H1 (cell line): ENCODE measurements at regions not wholly inside any gene's neighbourhood (a gene's known extent, or its start where the extent isn't known, plus 50 kb on each side); places are given as distances from the start of the nearest gene placed in this dataset.

Experiments
- CTCF ChIA-PET: fragments of 300-600 bp; sonication (Branson Sonifier 250); formaldehyde crosslinking; loops from one replicate; lab custom pipeline; 2021; ENCODE audit not compliant: partially characterized antibody; lab: Charles Lee
- POLR2A ChIA-PET: fragments of 300-600 bp; sonication (Branson Sonifier 250); formaldehyde crosslinking; loops from one replicate; lab custom pipeline; 2021; ENCODE audit warnings: inconsistent platforms; ENCODE audit not compliant: partially characterized antibody; lab: Charles Lee
- DNase-seq, 2 experiments: peaks; one replicate each; pipeline versions ENCODE4 v3.0.0 to v3.0.0-alpha.2; 2010 to 2022; ENCODE audit warnings: low spot score in 2 of 2, low read depth in 1 of 2, mixed read lengths in 1 of 2
- FAIRE-seq: peaks from 2 replicates; lab custom pipeline; 2011; peaks lifted over from hg19 to GRCh38; lab: Jason Lieb, UNC
- H2AFZ ChIP-seq: 2 replicates; pipeline ENCODE4 v1.8.1; 2012; ENCODE audit warnings: low read length, inconsistent platforms
- H2AK5ac ChIP-seq: 2 replicates; pipeline ENCODE4 v1.6.1; 2013; ENCODE audit warnings: low read depth, low read length
- H2BK120ac ChIP-seq: replicated peaks from 2 replicates; pipeline ENCODE3; 2013; ENCODE audit warnings: low read depth, low read length, inconsistent platforms
- H2BK12ac ChIP-seq: 2 replicates; pipeline ENCODE4 v1.6.1; 2013; ENCODE audit warnings: low read depth, low read length
- H2BK15ac ChIP-seq: 2 replicates; pipeline ENCODE4 v1.6.1; 2013; ENCODE audit warnings: low read length
- H2BK20ac ChIP-seq: 2 replicates; pipeline ENCODE4 v1.6.1; 2013; ENCODE audit warnings: low read length
- H2BK5ac ChIP-seq: 2 replicates; pipeline ENCODE4 v1.6.1; 2013; ENCODE audit warnings: low read depth, low read length
- H3K14ac ChIP-seq: 2 replicates; pipeline ENCODE4 v1.6.1; 2013; ENCODE audit warnings: inconsistent platforms; ENCODE audit not compliant: insufficient read length
- H3K18ac ChIP-seq: 2 replicates; pipeline ENCODE4 v1.6.1; 2013; ENCODE audit warnings: low read length; ENCODE audit errors: extremely low read depth
- H3K23ac ChIP-seq: 2 replicates; pipeline ENCODE4 v1.6.1; 2013; ENCODE audit warnings: inconsistent platforms; ENCODE audit not compliant: insufficient read length
- H3K23me2 ChIP-seq: 2 replicates; pipeline ENCODE4 v1.6.1; 2013; ENCODE audit warnings: low read depth, low read length
- H3K27ac ChIP-seq: 2 replicates; pipeline ENCODE4 v1.6.1; 2011; ENCODE audit warnings: low read depth, low read length, inconsistent platforms
- H3K27me3 ChIP-seq, 4 experiments: replicated peaks in 1 of 4; 1 replicate in 1 of 4; 2 replicates in 3 of 4; pipeline versions ENCODE4 v1.6.1 to v1.8.1; 2011 to 2013; ENCODE audit warnings: low read length in 3 of 4, mild to moderate bottlenecking in 3 of 4, inconsistent platforms in 2 of 4, mixed read lengths in 2 of 4, moderate library complexity in 1 of 4; ENCODE audit not compliant: control insufficient read depth in 3 of 4, insufficient read depth in 3 of 4; ENCODE audit errors: extremely low read depth in 1 of 4
- H3K36me3 ChIP-seq, 4 experiments: 2 replicates each; pipeline versions ENCODE4 v1.6.1 to v1.8.1; 2011 to 2013; ENCODE audit warnings: mild to moderate bottlenecking in 4 of 4, low read length in 3 of 4, moderate library complexity in 2 of 4, control low read depth in 1 of 4, inconsistent platforms in 1 of 4; ENCODE audit not compliant: insufficient read depth in 4 of 4, control insufficient read depth in 2 of 4
- H3K4ac ChIP-seq: replicated peaks from 2 replicates; pipeline ENCODE3; 2013; ENCODE audit warnings: low read length, low read depth, mixed read lengths, inconsistent platforms; ENCODE audit not compliant: insufficient read length
- H3K4me1 ChIP-seq, 4 experiments: replicated peaks in 1 of 4; 1 replicate in 1 of 4; 2 replicates in 3 of 4; pipeline versions ENCODE4 v1.6.1 to v1.8.1; 2011 to 2013; ENCODE audit warnings: low read length in 3 of 4, inconsistent platforms in 2 of 4, mixed read lengths in 1 of 4; ENCODE audit not compliant: insufficient read depth in 4 of 4, control insufficient read depth in 3 of 4
- H3K4me2 ChIP-seq, 2 experiments: 2 replicates each; pipeline versions ENCODE4 v1.6.1 to v1.8.1; 2011 to 2013; ENCODE audit warnings: low read depth in 2 of 2, low read length in 2 of 2, control low read depth in 1 of 2, inconsistent platforms in 1 of 2, mild to moderate bottlenecking in 1 of 2; ENCODE audit not compliant: insufficient read depth in 1 of 2
- H3K4me3 ChIP-seq, 4 experiments: fragments of 200-600, 300-600 bp in 1 of 4; sonication (generic), shearing (Covaris generic), sonication (Bioruptor Twin) in 1 of 4; 2 replicates each; pipeline versions ENCODE4 v1.5.1 to v1.8.1; 2011 to 2016; ENCODE audit warnings: low read length in 4 of 4, low read depth in 3 of 4, control low read depth in 2 of 4, inconsistent platforms in 2 of 4, mild to moderate bottlenecking in 2 of 4, mixed read lengths in 1 of 4, moderate library complexity in 1 of 4; ENCODE audit not compliant: insufficient read depth in 2 of 4; ENCODE audit errors: extremely low read depth in 1 of 4
- H3K56ac ChIP-seq: replicated peaks from 2 replicates; pipeline ENCODE3; 2013; ENCODE audit warnings: low read depth, mild to moderate bottlenecking, mixed read lengths, low read length, inconsistent platforms; ENCODE audit not compliant: insufficient read length
- H3K79me1 ChIP-seq: 2 replicates; pipeline ENCODE4 v1.6.1; 2013; ENCODE audit warnings: low read depth, low read length, control low read depth
- H3K79me2 ChIP-seq, 2 experiments: 2 replicates each; pipeline versions ENCODE4 v1.6.1 to v1.8.1; 2012 to 2013; ENCODE audit warnings: low read length in 2 of 2, mild to moderate bottlenecking in 2 of 2, inconsistent platforms in 1 of 2; ENCODE audit not compliant: insufficient read depth in 2 of 2, control insufficient read depth in 1 of 2
- H3K9ac ChIP-seq, 4 experiments: replicated peaks in 1 of 4; 1 replicate in 1 of 4; 2 replicates in 3 of 4; pipeline versions ENCODE4 v1.6.1 to v1.8.1; 2011 to 2013; ENCODE audit warnings: low read depth in 3 of 4, low read length in 3 of 4, control low read depth in 2 of 4, mild to moderate bottlenecking in 2 of 4, moderate library complexity in 2 of 4, inconsistent platforms in 1 of 4; ENCODE audit errors: extremely low read depth in 1 of 4
- H3K9me3 ChIP-seq, 2 experiments: 2 replicates each; pipeline versions ENCODE4 v1.6.1 to v1.8.1; 2012 to 2013; ENCODE audit warnings: mild to moderate bottlenecking in 2 of 2, moderate library complexity in 2 of 2, control low read depth in 1 of 2, inconsistent platforms in 1 of 2, low read depth in 1 of 2, low read length in 1 of 2, mixed read lengths in 1 of 2; ENCODE audit not compliant: insufficient read depth in 2 of 2
- H4K20me1 ChIP-seq, 2 experiments: replicated peaks in 1 of 2; 2 replicates each; pipeline versions ENCODE3 to v1.8.1; 2011 to 2013; ENCODE audit warnings: inconsistent platforms in 2 of 2, low read length in 2 of 2, mild to moderate bottlenecking in 1 of 2; ENCODE audit not compliant: insufficient read depth in 2 of 2, control insufficient read depth in 1 of 2
- H4K5ac ChIP-seq: 2 replicates; pipeline ENCODE4 v1.6.1; 2013; ENCODE audit warnings: low read length, low read depth, mixed read lengths, inconsistent platforms; ENCODE audit not compliant: insufficient read length
- H4K8ac ChIP-seq: 2 replicates; pipeline ENCODE4 v1.8.0; 2013; ENCODE audit warnings: mild to moderate bottlenecking, moderate library complexity, low read length, inconsistent platforms; ENCODE audit not compliant: insufficient read depth; ENCODE audit errors: extremely low read depth
- H4K91ac ChIP-seq: replicated peaks from 2 replicates; pipeline ENCODE3; 2013; ENCODE audit warnings: low read length, mixed read lengths, inconsistent platforms; ENCODE audit not compliant: insufficient read length
- CBX8 ChIP-seq: fragments of 300-800, 300-1000 bp; sonication (generic); IDR thresholded peaks from 2 replicates; pipeline ENCODE4 v1.7.1; 2016; ENCODE audit warnings: low read depth, low read length, borderline replicate concordance
- CEBPB ChIP-seq: IDR thresholded peaks from 2 replicates; pipeline ENCODE4 v1.6.1; 2012; ENCODE audit warnings: low read depth, low read length
- GABPA ChIP-seq: IDR thresholded peaks from 2 replicates; pipeline ENCODE4 v1.6.1; 2011; ENCODE audit warnings: mild to moderate bottlenecking, low read length, moderate library complexity, borderline replicate concordance; ENCODE audit not compliant: insufficient read depth
- GTF2F1 ChIP-seq: IDR thresholded peaks from 2 replicates; pipeline ENCODE4 v1.6.1; 2012; ENCODE audit warnings: low read depth, low read length, improper control_type of control experiment, borderline replicate concordance
- JUND ChIP-seq: IDR thresholded peaks from 2 replicates; pipeline ENCODE4 v1.6.1; 2011; ENCODE audit warnings: mild to moderate bottlenecking, improper control_type of control experiment, low read length
- PHF8 ChIP-seq: fragments of 200-600 bp; sonication (generic); conservative IDR thresholded peaks from 2 replicates; pipeline ENCODE4 v1.7.1; 2012; ENCODE audit warnings: low read depth, mild to moderate bottlenecking, inconsistent platforms, low read length, moderate library complexity
- POLR2A ChIP-seq, 2 experiments: IDR thresholded peaks; 1 replicate in 1 of 2; 2 replicates in 1 of 2; pipeline ENCODE4 v1.6.1; 2011; ENCODE audit warnings: low read depth in 2 of 2, low read length in 2 of 2, mild to moderate bottlenecking in 2 of 2; ENCODE audit errors: control extremely low read depth in 1 of 2
- RAD21 ChIP-seq, 2 experiments: IDR thresholded peaks in 1 of 2; conservative IDR thresholded peaks in 1 of 2; 2 replicates each; pipeline ENCODE4 v1.6.1; 2011; ENCODE audit warnings: low read depth in 2 of 2, low read length in 2 of 2, improper control_type of control experiment in 1 of 2, inconsistent platforms in 1 of 2, mild to moderate bottlenecking in 1 of 2, moderate library complexity in 1 of 2
- RFX5 ChIP-seq: IDR thresholded peaks from 2 replicates; pipeline ENCODE4 v1.6.1; 2011; ENCODE audit warnings: low read depth, low read length, improper control_type of control experiment, borderline replicate concordance
- SAP30 ChIP-seq: fragments of 300-600 bp; sonication (generic); IDR thresholded peaks from 2 replicates; pipeline ENCODE4 v1.7.1; 2012; ENCODE audit warnings: low read length, moderate library complexity, mild to moderate bottlenecking, inconsistent platforms; ENCODE audit not compliant: insufficient read depth, insufficient replicate concordance
- SP1 ChIP-seq: IDR thresholded peaks from 2 replicates; pipeline ENCODE4 v1.6.1; 2011; ENCODE audit warnings: low read depth, low read length
- SUZ12 ChIP-seq: fragments of 200-600 bp; sonication (generic); IDR thresholded peaks from 2 replicates; pipeline ENCODE4 v1.6.1; 2012; ENCODE audit warnings: mild to moderate bottlenecking, inconsistent platforms, low read length, moderate library complexity, mixed read lengths
- TAF1 ChIP-seq: IDR thresholded peaks from 2 replicates; pipeline ENCODE4 v1.6.1; 2011; ENCODE audit warnings: mild to moderate bottlenecking, low read depth, low read length
- TBP ChIP-seq: IDR thresholded peaks from 2 replicates; pipeline ENCODE4 v1.6.1; 2011; ENCODE audit warnings: low read depth, low read length, improper control_type of control experiment
- TCF12 ChIP-seq: IDR thresholded peaks from 2 replicates; pipeline ENCODE4 v1.6.1; 2011; ENCODE audit warnings: low read depth, mild to moderate bottlenecking, low read length
- TEAD4 ChIP-seq: IDR thresholded peaks from 2 replicates; pipeline ENCODE4 v1.6.1; 2012; ENCODE audit warnings: low read depth, low read length, inconsistent platforms, mixed read lengths
- YY1 ChIP-seq: IDR thresholded peaks from 2 replicates; pipeline ENCODE4 v1.6.1; 2011; ENCODE audit warnings: low read depth, mild to moderate bottlenecking, low read length
- WGBS, 2 experiments: shearing (Covaris generic) in 1 of 2; methylation state at CpG; one replicate each; pipeline versions ENCODE4 v1.1.6 to v1.1.7; 2013 to 2015; ENCODE audit warnings: low lambda C conversion rate in 2 of 2, mixed read lengths in 2 of 2, inconsistent platforms in 1 of 2, low coverage in 1 of 2, missing lambda C conversion rate in 1 of 2; ENCODE audit not compliant: insufficient replicate concordance in 2 of 2, insufficient coverage in 1 of 2, insufficient read length in 1 of 2; ENCODE audit errors: extremely low coverage in 1 of 2, missing lambda C conversion rate in 1 of 2; 5-methylcytosine and 5-hydroxymethylcytosine counted together

DNA sequence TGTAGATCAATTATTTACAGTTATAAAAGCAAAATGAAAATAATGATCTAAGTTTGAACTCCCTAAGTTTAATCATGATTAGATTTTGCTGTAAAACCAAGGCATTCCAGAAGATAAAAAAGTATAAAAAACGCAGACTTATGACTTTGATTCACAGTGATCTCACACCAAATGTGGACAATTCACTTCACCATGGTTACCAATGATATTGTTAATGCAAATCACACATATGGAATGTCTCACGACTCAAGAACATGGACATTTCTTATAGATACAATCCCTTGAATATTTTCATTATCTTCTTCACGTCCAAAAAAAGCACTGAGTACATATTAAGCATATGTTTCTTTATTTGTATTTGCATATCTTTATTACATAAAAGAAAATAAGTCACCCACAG is 1054.2 kb downstream of the NAALADL2 start:
- no peak overlapping the region for H3K56ac ChIP-seq
- H3K18ac ChIP-seq, result no peak overlapping the region
- no peaks in the 10 kb centered on the region for H3K27me3 ChIP-seq
- no peaks in the 10 kb centered on the region for H3K79me1 ChIP-seq
- no peaks in the 10 kb centered on the region for H3K23me2 ChIP-seq
- H3K4ac ChIP-seq, result no peak overlapping the region
- no peaks in the 10 kb centered on the region for H4K20me1 ChIP-seq
- H3K79me2 ChIP-seq, result no peaks in the 10 kb centered on the region
- peaks cover 0 to 1% of the 10 kb centered on the region in 2 experiments; a peak in 2 of 4 replicates for H3K9me3 ChIP-seq
- H3K27ac ChIP-seq, result no peak overlapping the region
- no peak overlapping the region for H3K9ac ChIP-seq
- H3K4me1 ChIP-seq, result no peaks in the 10 kb centered on the region
- H2BK12ac ChIP-seq, result no peak overlapping the region
- ChIA-PET POLR2A (no interaction called here), CTCF (no interaction called here)
- no peak overlapping the region for H2BK20ac ChIP-seq
- H4K91ac ChIP-seq, result no peak overlapping the region
- H3K4me3 ChIP-seq, result no peak overlapping the region
- H3K14ac ChIP-seq, result no peak overlapping the region
- H2AFZ ChIP-seq, result no peak overlapping the region
- no peak overlapping the region for H2BK5ac ChIP-seq
- DNase-seq (no peak), FAIRE-seq (no peak)
- H2AK5ac ChIP-seq, result no peak overlapping the region
- 82% methylated on average over 3 of the region's 3 CpGs; no CpG with 5 or more reads in 1 of the 2 experiments for WGBS, 2 experiments
- no peak overlapping the region for H4K8ac ChIP-seq
- no peak overlapping the region for H4K5ac ChIP-seq
- no peak overlapping the region for H2BK15ac ChIP-seq
- H3K36me3 ChIP-seq, result no peaks in the 10 kb centered on the region; a peak in 1 of 8 replicates
- no peak overlapping the region for H3K23ac ChIP-seq
- no peak overlapping the region for H3K4me2 ChIP-seq
- H2BK120ac ChIP-seq, result no peak overlapping the region
- TF ChIP-seq TBP (no peak), RAD21 (IDR thresholded peaks at IDR 0.05 in 1 of 2, conservative IDR thresholded peaks at IDR 0.05 in 1 of 2; ENCODE audit: low read depth in 2 of 2, low read length in 2 of 2) (no peak), SP1 (no peak), SAP30 (no peak), JUND (no peak), GABPA (no peak), TEAD4 (no peak), RFX5 (no peak), TAF1 (no peak), GTF2F1 (no peak), POLR2A (IDR thresholded peaks at IDR 0.05; ENCODE audit: control extremely low read depth in 1 of 2, low read depth in 2 of 2, low read length in 2 of 2) (no peak), CEBPB (no peak), YY1 (no peak), PHF8 (no peak), SUZ12 (no peak), CBX8 (no peak), TCF12 (no peak)
